ENCODE measurements at regions not wholly inside any gene's neighbourhood (a gene's known extent, or its start where the extent isn't known, plus 50 kb on each side); places are given as distances from the start of the nearest gene placed in this dataset.
"Not testable (repeated sequence)": the region's sequence is repeated elsewhere in the genome, so short reads cannot be mapped to it uniquely, and the experiment has no call there.

DNA sequence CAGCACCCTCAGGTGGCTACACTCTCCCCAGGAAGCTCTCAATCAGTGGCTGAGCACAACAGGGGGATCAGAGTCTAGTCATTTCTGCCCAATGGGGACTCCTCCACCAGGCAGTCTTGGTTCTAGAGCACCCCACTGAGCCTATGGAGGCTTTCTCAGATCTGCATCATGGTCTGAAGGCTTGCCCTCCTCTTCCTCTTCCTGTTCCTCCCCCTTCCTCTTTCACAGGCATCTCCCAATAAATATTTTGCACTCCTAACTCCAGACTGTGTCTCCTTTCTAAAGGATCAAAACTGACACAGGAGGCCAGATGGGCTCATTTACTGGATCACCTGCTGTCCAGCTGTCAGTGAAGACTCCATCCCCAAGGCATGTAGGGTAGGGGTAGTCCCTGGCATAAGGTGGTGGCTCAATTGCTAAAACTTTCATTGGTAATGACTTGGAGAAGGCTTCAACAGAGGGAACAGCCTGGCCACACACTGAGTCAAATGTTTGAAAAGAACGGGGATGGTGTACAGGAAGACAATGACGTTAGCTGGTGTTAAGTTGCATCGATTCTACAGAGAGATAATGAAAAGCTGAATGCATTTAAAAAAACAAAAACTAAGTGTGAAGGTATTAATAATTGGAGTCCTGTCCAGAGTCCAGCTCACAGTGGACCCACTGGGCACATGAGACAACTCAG is 84.2 kb upstream of the SLC2A1 start:
- DNase-seq (ENCODE audit: low spot score): no peak

- DNase-seq (ENCODE audit: low spot score): no peak
Observed at GRCh38 chr1:43042127-43042526, 83.5 kb upstream of the SLC2A1 start.

DNA sequence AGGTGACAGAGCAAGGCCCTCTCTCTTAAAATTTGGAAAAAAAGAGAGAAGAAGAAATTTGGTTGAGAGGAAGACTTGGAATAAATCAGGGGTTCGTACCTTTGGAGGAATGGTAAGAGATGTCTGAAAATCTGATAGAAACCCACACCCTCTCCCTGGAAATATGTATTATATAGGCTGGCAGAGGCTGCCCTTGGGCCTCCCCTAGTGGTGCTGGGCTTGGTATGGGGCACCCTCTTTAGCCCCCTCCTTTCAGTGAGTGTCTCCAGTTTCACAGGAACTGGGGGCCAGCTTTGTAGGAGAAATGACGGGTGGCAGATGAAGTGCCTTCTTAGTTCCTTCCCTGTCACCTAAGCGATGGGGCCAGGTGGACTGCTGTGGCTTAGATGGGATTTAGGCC is 82.9 kb upstream of the SLC2A1 start:
- no peak for DNase-seq (ENCODE audit: low spot score)

DNA sequence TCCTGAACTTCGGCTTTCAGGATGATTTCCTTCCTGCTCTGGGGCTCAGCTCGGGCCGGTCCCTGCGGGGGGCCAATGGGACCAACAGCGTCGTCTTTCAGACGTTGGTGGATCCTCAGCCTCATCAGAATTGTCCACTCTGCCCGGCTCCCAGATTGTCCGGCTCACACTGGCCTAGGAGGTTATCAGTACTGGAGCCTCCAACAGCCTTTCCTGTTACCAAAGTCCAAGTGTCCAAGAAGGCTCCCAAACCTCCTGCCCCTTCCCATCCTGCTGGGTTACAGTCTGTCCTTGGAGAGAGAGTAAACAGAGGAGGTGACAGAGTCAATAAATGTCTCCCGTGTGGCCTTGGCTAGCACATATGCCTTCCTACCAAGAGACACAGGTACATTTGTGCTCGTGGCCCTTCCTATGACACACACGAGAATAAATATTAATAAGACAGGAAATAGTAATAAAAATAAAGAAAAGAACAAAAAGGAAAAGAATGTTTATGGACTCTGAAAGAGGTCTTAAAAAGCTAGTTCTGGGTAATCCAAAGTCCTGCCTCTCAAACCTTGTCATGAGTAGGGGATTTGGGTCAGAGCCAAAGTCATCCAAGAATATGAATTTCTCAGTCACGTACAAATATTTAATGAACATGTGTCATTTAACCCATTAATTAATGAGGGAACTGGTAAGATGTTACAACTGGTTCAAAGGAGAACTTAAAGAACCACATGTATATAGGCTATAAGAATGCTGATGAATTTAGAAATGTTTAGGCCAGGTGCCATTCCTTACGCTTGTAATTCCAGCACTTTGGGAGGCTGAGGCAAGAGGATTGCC is 80.8 kb upstream of the SLC2A1 start:
- no peak for DNase-seq (ENCODE audit: low spot score)

- DNase-seq (ENCODE audit: low spot score): no peak
Observed at GRCh38 chr1:43038232-43038935, 79.7 kb upstream of the SLC2A1 start.

DNA sequence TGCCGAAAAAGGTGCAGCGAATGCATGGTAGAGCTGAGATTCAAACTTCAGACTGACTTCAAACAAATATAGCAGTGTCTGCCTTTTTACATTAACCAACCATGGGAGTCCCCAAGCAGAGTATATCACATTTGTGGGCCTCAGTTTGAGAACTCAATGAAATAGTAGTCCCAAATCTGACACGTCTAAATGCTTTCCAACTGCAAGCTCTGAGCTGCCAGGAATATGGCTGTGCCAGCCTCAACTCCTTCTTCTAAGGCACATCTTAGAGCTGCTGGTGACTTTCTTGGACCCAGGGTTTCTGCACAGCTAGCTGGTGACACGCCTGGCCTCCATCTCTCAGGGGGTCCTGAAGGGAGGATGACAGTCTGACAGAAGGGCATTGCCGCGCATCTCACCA is 78.8 kb upstream of the SLC2A1 start:
- no peak for DNase-seq (ENCODE audit: low spot score)

DNA sequence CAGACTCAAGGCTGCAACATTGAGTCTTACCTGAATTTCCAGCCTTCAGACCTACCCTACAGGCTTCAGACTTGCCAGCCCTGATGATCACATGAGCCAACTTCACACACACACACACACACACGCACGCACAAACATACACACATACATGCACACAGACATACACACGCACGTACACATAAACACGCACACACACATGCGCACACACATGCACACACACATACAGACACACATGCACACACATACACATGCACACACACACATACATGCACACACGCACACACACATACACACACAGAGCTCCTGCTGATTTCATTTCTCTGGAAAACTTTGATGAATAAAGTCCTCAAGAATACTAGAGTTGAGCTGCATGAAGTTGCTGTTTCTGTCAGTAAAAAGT is 78.3 kb upstream of the SLC2A1 start:
- DNase-seq (ENCODE audit: low spot score): no peak

- DNase-seq (ENCODE audit: low spot score): no peak
Observed at GRCh38 chr1:43035821-43036741, 77.4 kb upstream of the SLC2A1 start.

GRCh38 chr1:43034778-43035177 is 76.1 kb upstream of the SLC2A1 start:
- DNase-seq (ENCODE audit: low spot score): no peak

- no peak for DNase-seq (ENCODE audit: low spot score)
Observed at GRCh38 chr1:43034195-43034658, 75.6 kb upstream of the SLC2A1 start.

- DNase-seq (ENCODE audit: low spot score): no peak
Observed at GRCh38 chr1:43031316-43032203, 72.9 kb upstream of the SLC2A1 start.

GRCh38 chr1:43024905-43025304 is 66.2 kb upstream of the SLC2A1 start:
- no peak for DNase-seq (ENCODE audit: low spot score)

- DNase-seq (ENCODE audit: low spot score): no peak
Observed at GRCh38 chr1:43021547-43022474, 63.1 kb upstream of the SLC2A1 start.

GRCh38 chr1:43019226-43019625 is 60.6 kb upstream of the SLC2A1 start:
- no peak for DNase-seq (ENCODE audit: low spot score)

DNA sequence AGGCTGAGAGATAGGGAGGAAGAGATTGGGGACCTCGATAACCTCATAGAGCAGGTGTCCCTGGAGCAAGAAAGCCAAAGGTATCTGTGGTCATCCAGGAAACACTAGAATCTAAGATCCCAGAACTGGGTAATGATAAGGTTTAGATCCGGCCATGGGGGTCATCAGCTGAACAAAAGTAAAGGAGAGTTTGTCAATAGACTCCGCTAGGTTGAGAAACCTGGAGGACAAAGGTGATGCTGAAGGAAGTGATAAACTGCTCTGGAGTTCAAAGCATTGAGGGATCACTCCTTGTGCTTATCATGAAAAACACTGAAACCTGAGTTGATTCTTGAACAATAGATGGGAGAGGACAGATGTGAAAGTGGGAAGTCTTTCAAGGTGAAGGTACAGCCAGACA is 59.5 kb upstream of the SLC2A1 start:
- no peak for DNase-seq (ENCODE audit: low spot score)

DNA sequence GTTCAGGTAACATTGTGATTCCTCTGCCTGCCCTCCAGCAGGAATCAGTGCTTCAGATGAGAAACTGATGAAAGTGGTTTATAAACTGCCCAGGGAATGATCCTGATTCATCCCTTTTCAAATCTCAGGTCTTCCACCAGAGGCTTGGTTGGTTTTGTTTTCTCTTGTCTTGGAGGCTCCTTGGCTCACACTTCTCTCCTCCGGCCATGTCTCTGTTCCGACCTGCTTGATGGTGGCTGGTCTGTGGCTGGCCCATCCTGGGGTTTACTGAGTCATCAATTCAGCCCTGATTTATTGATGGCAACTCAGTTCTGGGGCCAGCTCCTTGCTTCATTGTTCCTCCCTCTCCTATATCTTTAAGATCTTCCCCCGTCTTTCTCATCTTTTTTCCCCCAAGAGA is 56.6 kb upstream of the SLC2A1 start:
- no peak for DNase-seq (ENCODE audit: low spot score)

- DNase-seq (ENCODE audit: low spot score): not testable (repeated sequence)
Observed at GRCh38 chr1:43014579-43014978, 55.9 kb upstream of the SLC2A1 start.

DNA sequence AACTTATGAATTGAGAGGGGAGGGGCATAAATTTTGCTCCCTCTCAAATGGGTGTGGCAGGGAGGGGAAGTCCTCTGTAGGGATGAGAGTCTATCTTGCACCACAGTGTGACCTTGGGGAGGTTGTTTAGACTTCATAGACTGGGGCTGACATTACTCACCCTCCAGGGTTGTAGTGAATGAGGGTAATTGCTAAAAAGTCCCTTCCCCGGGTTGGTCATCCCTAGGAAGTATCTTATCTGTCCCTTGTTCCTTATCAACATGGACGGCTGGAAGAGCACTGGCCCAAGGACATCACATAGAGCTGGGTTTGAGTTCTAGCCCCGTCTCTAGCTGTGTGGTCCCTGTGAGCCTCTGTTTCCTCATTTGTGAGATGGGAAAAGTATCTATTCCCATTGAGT is 52.4 kb upstream of the SLC2A1 start:
- DNase-seq (ENCODE audit: low spot score): no peak

- no peak for DNase-seq (ENCODE audit: low spot score)
Observed at GRCh38 chr1:43009274-43009673, 50.6 kb upstream of the SLC2A1 start.
